Left forelimb (tissue), 1 donor: ENCODE measurements at regions not wholly inside any gene's neighbourhood (a gene's known extent, or its start where the extent isn't known, plus 50 kb on each side); places are given as distances from the start of the nearest gene placed in this dataset.
A peak's percentile ranks its signal among the peaks of the same experiment; 100 is the strongest.

Experiments
- DNase-seq: peaks from one replicate; pipeline ENCODE4 v3.0.0-alpha.2; 2018; ENCODE audit warnings: low spot score

GRCh38 chr11:79744941-79745340 is 304.1 kb upstream of the TENM4 start:
- no peak for DNase-seq

DNA sequence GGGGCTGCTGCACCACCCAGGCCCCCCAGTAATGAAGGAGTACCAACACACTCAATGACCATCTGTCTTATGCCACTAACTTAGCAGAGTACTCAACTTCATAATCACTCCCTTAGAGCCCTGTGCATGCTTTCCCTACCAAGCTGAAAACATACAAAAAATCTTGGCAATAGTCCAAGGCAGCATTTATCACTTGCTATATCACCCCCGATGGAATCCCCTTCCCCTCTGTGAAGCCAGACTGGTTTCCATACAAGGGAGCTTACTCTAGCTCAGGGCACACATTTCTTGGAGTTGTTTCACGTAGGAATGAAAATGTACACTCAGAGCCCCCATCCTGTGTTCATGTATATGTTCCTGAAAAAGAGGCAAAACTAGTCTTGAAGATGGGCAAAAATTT is 301.3 kb upstream of the TENM4 start:
- no peak for DNase-seq

DNA sequence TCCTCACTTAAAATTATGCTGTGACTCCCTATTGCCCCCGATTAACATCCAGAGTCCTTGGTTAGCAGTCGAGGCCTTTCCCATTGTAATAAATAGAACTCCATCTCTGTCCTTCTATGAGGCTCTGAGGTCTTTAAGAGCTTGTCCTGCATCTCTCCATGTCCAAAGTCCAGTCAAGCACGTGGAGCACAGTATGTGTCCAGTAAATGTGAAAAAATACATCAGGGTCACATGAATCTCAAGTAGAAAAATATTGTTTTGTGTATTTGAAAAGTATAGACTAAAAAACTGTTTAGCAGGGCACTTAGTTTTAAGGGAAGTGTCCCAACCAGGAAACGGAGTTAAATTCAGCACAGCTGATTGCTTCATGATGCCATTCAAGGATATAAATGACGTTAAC is 298.8 kb upstream of the TENM4 start:
- no peak for DNase-seq

DNA sequence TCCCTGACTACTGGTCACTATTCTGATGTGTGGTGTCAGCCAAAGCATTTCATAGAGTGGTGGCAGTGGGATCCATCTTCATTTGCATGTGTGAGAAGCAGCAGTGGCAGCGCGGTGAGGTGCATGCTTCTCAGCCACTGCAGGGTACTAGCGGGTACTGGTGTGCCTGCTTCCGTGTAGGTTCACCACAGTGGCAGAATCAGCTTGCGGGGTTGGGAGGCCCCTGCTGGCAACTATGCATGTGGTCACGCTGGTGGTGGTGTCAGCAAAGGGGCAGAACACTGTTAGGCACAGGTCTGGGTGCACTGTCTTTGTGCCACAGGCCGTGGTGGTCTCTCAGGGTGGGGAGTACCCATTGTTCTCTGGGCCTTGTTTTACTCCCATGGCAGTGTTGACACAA is 286.4 kb upstream of the TENM4 start:
- no peak for DNase-seq

GRCh38 chr11:79720115-79720514 is 279.3 kb upstream of the TENM4 start:
- no peak for DNase-seq

DNA sequence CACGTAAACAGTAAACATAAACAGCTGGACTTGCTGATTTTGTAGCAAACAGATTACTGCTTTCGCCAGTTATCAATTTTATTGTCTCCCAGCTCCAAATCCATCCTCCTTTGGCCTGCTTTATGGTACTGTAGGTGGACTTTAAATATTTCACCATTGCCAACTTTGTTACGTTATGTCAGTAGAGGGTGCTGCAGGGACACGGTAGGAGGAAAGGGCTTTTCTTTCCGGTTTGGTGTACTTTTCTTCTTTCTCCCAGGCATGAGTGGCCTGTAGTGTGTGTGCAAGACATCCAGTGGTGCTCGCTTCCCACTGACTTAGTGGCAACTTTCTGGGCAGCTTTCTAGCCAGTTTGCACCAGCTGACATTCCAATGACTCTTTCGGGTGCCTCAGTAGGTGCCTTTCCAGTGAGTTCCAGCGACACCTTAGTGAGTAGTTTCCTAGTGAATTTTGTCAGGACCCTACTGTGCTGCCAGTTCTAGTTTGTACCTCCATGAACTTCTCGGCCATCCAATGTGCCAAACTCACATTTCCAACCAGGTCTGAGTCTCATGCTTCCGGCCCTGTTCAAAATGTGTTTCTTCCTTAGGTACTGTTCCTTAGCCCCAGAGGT is 267.6 kb upstream of the TENM4 start:
- DNase-seq = no peak

- DNase-seq = no peak
Measured at GRCh38 chr11:79705648-79706047, 264.8 kb upstream of the TENM4 start.

GRCh38 chr11:79702303-79702702 is 261.5 kb upstream of the TENM4 start:
- DNase-seq = no peak

DNA sequence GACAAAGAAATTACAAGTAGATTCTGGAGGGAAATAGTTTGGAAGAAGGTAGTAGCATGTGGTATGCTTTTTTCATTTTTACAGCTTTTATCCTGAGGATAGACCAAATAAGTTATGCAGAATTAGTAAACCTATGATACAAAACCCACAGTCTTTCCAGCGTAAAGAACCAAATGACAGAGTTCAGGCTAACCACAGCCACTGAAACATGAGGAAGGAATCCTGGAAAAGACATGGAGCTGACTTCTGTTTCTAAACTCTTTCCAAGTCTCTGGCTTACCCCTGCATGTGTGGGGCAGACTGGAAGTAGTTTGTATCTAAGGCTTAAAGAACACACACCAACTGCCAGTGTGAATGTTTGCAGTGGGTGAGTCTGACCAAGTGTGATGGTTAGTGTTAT is 258.4 kb upstream of the TENM4 start:
- DNase-seq = no peak

- DNase-seq = no peak
Measured at GRCh38 chr11:79697905-79698304, 257.1 kb upstream of the TENM4 start.

DNA sequence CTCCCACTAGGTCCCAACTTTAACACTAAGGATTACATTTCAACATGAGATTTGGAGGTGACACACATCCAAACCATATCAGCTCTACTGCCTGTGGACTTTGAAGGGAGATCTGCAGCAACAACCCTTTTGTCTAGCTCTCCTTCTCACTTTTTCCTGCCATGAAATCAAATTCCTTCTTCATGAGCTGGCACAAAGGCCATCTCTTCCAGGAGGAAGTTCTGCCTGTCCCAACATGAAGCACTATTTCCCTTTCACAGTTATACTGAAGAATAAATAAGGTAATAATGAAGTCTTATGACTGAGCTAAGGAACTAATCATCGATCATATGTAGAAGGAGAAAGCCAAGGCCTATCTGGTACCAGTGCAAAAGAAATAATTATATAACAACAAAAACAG is 253.5 kb upstream of the TENM4 start:
- no peak for DNase-seq

GRCh38 chr11:79691445-79691844 is 250.6 kb upstream of the TENM4 start:
- DNase-seq = no peak

GRCh38 chr11:79686703-79687419 is 246.0 kb upstream of the TENM4 start:
- DNase-seq = no peak

- no peak for DNase-seq
Measured at GRCh38 chr11:79683930-79684329, 243.1 kb upstream of the TENM4 start.

GRCh38 chr11:79678780-79679452 is 238.1 kb upstream of the TENM4 start:
- no peak for DNase-seq

- DNase-seq = no peak
Measured at GRCh38 chr11:79676396-79676795, 235.6 kb upstream of the TENM4 start.

- DNase-seq = no peak
Measured at GRCh38 chr11:79675081-79675480, 234.3 kb upstream of the TENM4 start.

DNA sequence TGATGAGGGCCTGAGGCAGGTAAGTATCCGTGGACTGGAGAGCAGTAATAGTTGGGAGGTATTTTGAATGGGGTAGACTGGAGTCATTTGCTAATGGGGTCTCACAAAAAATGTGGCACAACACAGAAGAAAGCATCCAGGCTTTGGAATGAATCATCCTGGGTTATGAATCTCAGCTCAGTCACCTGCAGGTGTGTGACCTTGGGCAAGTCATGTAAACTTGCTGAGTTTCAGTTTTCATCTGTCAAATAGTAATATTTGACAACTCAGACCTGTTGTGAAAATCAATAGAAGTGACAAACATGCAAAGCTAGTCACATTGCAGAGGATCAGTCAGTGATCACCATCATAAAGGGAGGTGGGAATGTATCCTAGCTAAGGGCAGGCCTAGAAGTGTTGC is 232.0 kb upstream of the TENM4 start:
- no peak for DNase-seq

DNA sequence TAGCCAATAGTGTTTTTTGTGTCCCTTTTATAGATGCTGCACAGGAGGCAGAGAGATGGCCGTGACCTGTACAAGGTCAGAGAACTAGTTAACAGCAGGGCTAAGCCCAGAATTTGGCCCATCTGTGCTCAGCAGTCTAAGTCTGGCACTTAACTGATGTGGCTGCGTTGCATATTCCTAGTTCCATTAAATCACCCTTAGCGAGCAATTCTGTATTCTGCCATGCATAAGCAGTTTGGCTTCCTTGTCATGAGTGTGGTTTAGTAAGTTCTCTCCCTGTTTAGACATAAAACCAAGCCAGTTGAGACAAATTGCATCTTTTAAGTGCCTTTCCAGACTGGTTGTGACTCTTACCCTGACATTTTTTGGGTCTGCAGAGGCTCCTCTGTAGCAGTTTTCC is 230.6 kb upstream of the TENM4 start:
- no peak for DNase-seq

DNA sequence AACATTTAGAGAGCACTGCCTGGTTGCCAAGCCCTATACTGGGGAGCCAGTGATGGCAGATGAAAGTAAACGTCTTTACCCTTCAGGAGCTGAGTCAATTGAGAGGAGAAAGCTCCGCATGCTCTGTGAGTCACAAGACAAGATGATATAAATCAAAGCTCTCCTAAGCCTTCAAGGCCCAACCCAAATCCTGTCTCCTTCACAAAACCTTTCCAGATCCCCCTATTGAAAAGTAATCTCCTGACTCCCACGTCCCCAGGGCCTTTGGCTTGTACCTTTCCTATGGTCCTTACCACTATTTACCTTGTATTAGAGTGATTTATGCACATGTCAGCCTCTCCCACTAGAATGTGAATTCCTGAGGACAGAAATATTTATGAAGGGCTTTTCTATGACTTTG is 230.1 kb upstream of the TENM4 start:
- DNase-seq = no peak

GRCh38 chr11:79668575-79668974 is 227.7 kb upstream of the TENM4 start:
- DNase-seq = peak; percentile 68

- no peak for DNase-seq
Measured at GRCh38 chr11:79667380-79667779, 226.6 kb upstream of the TENM4 start.

GRCh38 chr11:79663017-79663416 is 222.2 kb upstream of the TENM4 start:
- DNase-seq = no peak

DNA sequence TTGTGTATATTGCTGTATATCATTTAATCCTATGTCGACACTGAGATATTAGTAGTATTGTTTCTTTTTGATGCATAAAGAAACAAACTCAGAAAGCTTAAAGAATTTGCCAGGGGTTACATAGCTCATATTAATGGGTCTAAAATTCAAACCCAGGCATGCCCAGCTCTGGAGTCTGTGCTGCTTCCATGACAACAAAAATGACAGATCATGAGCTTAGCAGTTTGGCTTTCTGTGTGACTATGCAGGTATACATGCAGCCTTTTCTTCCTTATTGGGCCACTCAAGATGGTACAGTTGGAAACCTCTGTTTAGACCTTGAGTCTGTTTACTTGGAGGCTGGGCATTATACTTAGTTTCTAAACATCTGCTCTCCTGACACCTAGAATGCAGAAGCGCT is 220.5 kb upstream of the TENM4 start:
- no peak for DNase-seq
